ENCODE measurements at regions not wholly inside any gene's neighbourhood (a gene's known extent, or its start where the extent isn't known, plus 50 kb on each side); places are given as distances from the start of the nearest gene placed in this dataset.

DNA sequence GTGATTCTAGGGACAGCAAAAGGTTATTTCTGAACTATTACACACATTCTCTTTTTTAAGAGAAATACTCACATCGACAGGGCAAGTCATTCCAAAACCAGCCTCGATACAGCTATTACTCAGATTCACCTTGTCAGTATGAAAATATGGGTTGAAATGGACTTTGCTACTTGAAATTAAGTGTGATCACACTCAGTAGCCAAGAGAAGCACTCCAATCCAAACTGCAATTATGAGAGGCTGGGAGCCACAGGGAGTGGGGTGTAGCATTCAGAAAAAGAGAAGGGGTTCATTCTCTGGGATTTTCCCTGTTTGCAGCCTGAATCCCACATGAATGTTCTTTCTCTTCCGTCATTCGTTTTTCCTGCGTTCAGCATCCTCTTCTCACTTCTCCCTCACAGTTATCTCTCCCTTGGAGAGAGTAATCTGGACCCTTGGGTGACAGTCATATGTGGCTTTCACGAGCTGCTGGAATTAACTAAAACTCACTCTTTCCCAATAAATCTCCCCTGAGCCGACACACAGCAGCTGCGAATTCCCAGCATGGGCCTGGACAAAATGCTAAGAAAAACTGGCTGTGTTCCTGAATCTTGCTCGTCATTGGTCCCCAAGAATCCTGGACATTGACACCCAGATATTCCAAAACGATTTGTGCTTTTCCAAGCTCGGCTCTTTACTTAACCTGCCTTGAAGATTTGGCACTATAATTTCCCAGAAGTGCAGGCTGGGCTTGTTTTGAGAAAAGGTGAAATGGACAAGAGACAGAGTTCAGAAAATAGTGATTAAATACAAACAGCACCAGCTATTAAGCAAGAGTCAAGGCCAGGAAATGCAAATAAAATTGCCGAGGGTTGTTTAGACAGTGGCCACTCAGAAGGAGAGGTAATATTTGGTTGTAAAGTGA lies 199.5 kb upstream of the PLEKHG7 start:
- no peaks in the 10 kb centered on the region for H3K36me3 ChIP-seq (ENCODE audit: control insufficient read depth, insufficient read depth, low read length)
- no peak for TF ChIP-seq CTCF (IDR thresholded peaks at IDR 0.05; ENCODE audit: insufficient read depth, low read length, poor library complexity, severe bottlenecking)
- DNase-seq (ENCODE audit: extremely low read depth, insufficient read length) = peak; percentile 79
- H3K4me3 ChIP-seq (replicated peaks; ENCODE audit: low read depth, low read length) = peak overlapping the region; percentile 32
- H3K27me3 ChIP-seq (replicated peaks; ENCODE audit: control insufficient read depth, insufficient read depth, low read length) = no peaks in the 10 kb centered on the region

DNA sequence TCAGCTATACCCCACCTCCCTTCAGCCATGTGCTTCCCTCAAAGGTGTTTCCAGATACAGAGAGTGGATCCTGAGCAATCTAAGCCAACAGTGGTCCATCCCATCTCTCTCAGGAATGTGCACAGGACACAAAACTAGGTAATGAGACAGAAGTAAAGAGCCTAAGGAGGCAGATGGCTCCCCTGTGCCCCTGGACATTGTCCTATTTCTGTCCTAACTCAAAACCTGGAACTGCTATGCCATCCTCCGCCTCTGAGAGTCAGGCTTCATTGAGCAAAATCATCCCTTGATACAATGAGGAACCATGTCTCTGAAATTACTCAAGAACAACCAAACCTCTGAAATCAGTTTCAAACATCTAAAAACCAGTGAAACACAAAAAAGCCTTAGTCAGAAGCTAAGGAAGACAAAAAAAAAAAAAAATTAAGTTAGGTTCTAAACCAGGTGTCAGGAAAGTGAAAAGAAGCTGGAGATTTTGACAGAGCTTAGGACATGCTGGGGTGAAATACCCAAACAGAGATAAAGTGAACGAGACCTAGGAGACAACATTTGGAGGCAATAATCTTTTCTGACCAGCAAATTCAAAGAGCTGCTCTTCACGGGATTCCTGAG lies 200.3 kb upstream of the PLEKHG7 start:
- DNase-seq (ENCODE audit: extremely low read depth, insufficient read length) = no peak
- H3K36me3 ChIP-seq (ENCODE audit: control insufficient read depth, insufficient read depth, low read length) = no peaks in the 10 kb centered on the region
- peak overlapping the region; percentile 38 for H3K4me3 ChIP-seq (replicated peaks; ENCODE audit: low read depth, low read length)
- no peaks in the 10 kb centered on the region for H3K27me3 ChIP-seq (replicated peaks; ENCODE audit: control insufficient read depth, insufficient read depth, low read length)
- TF ChIP-seq CTCF (IDR thresholded peaks at IDR 0.05; ENCODE audit: insufficient read depth, low read length, poor library complexity, severe bottlenecking) = peak; percentile 56

DNA sequence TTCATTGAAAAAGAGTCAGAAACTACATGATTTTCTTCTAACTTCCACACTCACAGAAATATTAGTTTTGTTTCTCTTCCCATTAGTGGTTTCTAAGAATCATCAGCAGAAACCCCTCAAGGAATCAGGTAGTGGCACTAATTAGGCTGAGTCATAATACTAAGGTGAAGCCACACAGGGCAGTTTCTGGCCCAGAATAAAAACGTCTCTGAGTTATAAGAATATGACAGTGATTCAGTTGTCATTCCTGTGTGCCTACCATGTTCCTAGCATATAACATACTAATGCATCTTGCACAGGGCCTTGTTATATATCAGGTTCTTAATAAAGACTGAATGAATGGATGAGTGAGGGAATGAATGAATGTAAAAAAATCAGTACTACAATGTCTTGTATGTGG lies 206.0 kb upstream of the PLEKHG7 start:
- Histone ChIP-seq H3K4me3 (replicated peaks; ENCODE audit: low read depth, low read length) (no peak overlapping the region), H3K36me3 (ENCODE audit: control insufficient read depth, insufficient read depth, low read length) (no peaks in the 10 kb centered on the region), H3K27me3 (replicated peaks; ENCODE audit: control insufficient read depth, insufficient read depth, low read length) (no peaks in the 10 kb centered on the region)
- peak; percentile 80 for DNase-seq (ENCODE audit: extremely low read depth, insufficient read length)
- TF ChIP-seq CTCF (IDR thresholded peaks at IDR 0.05; ENCODE audit: insufficient read depth, low read length, poor library complexity, severe bottlenecking) = no peak

DNA sequence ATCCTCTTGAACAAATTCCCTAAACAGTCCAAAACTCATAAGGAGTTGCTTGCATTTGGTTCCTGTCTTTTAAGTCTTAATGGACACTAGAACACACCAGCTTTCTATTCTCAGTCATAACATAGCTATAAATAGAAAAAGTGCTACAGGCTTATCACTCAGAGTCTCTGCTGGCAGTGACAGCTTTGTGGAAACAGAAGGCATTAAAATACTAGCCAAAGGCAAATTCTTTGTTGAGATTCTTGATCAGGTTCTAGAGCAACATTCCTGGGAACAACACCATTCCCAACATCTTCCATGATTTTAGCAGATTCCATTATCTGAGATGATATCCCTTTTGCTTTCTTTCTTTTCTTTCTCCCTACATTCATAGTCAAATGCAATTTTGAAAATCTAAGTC lies 207.7 kb upstream of the PLEKHG7 start:
- Histone ChIP-seq H3K4me3 (replicated peaks; ENCODE audit: low read depth, low read length) (no peak overlapping the region), H3K27me3 (replicated peaks; ENCODE audit: control insufficient read depth, insufficient read depth, low read length) (no peaks in the 10 kb centered on the region), H3K36me3 (ENCODE audit: control insufficient read depth, insufficient read depth, low read length) (no peaks in the 10 kb centered on the region)
- no peak for TF ChIP-seq CTCF (IDR thresholded peaks at IDR 0.05; ENCODE audit: insufficient read depth, low read length, poor library complexity, severe bottlenecking)
- DNase-seq (ENCODE audit: extremely low read depth, insufficient read length) = no peak

GRCh38 chr12:92493816-92494215 lies 209.0 kb upstream of the PLEKHG7 start:
- TF ChIP-seq CTCF (IDR thresholded peaks at IDR 0.05; ENCODE audit: insufficient read depth, low read length, poor library complexity, severe bottlenecking) = no peak
- Histone ChIP-seq H3K4me3 (replicated peaks; ENCODE audit: low read depth, low read length) (no peak overlapping the region), H3K36me3 (ENCODE audit: control insufficient read depth, insufficient read depth, low read length) (no peaks in the 10 kb centered on the region), H3K27me3 (replicated peaks; ENCODE audit: control insufficient read depth, insufficient read depth, low read length) (no peaks in the 10 kb centered on the region)
- peak; percentile 68 for DNase-seq (ENCODE audit: extremely low read depth, insufficient read length)

Data from GM06990 (cell line).